ENCODE measurements at regions not wholly inside any gene's neighbourhood (a gene's known extent, or its start where the extent isn't known, plus 50 kb on each side); places are given as distances from the start of the nearest gene placed in this dataset.

DNA sequence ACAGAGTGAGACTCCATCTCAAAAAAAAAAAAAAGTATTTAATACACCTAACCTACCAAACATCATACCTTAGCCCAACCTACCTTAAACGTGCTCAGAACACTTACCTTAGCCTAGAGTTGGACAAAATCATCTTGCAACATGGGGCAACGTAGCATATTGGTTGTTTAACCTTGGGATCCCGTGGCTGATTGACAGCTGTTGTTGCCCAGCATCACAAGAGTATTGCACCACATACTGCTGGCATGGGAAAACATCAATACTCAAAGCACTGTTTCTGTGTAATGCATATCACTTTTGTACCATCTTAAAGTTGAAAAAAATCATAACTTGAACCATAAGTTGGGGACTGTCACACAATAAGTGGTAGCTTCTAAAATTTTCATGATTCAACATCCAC lies 73.8 kb upstream of the MIR17HG start:
- no peak for DNase-seq

DNA sequence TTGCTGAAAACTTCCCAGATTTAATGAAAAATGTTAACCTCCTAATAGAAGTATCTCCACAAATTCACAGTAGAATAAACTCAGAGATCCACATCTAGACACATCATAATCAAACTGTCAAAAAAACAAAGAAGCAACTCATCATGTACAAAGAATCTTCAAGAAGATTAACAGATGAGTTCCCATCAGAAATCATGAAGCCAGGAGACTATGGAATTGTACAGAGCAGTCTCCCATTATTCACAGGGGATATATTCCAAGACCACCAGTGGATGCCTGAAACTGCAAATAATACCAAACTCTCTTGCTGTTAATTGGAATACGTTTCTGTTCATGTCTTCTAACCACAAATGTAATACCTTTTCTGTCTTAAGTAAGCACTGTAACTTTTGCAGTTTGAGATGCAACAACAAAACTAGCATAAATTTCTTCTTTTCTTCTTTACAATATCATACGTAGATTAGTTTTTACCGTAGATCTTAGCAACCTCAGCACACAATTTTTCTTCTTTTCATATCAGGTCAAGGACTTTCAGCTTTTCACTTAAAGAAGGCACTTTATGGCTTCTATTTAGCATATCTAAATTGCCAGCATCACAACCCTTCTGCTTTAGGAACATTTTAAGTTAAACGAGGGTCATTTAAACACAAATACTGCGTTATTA lies 70.3 kb upstream of the MIR17HG start:
- no peak for DNase-seq

DNA sequence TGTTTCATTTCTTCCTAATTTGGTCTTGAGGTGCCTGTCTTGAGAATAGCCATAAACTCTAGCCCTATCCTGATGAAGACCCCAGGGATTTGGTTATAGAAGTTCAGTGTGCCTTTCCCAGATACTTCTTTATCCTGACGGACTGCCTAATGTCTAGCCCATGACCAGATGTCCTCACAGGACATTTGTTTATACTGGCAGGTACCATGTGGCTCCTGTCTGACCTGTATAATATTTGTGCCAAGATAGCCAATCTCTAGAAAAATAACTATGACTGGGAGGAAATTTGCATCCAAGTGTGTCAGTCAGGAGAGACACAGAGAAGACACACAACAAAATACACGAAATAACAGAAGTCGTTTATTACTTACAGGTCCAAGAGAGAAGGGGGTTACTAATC lies 69.2 kb upstream of the MIR17HG start:
- DNase-seq, result no peak

DNA sequence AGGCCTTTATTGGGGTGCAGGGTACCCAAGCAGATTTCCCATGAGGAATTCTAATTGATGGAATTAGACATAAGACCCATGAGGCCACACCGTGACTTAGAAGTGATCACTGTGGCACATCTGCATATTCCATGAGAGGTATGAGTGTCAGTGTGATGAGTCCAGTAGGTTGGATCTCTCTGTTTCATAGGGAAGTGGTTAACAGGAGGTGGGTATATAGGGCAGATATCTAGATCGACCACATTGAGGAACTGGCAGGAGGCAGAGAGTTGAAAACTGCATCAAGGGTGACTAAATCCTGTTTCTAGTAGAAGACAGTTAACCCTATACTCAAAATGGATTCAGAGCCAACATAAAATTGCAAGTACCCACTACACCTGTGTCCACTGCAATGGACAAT lies 68.6 kb upstream of the MIR17HG start:
- no peak for DNase-seq

DNA sequence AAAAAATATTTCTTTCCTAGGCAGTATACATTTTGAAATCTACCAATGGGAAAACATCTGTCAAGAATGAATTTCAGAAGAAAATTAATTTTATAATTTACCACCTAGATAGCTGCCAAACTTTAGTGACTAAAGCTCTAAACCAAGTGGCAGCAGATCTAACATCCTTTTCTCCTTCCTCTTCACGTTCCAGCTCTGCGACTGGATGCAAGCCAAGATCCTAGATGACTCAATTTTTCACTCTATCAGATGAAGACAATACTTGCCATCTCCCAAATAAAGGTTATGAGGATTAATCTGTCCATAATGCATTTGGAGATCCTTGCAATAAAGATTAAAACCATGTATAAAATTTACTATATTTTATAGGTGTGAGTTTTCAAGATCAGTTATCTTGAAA lies 66.7 kb upstream of the MIR17HG start:
- DNase-seq, result no peak

DNA sequence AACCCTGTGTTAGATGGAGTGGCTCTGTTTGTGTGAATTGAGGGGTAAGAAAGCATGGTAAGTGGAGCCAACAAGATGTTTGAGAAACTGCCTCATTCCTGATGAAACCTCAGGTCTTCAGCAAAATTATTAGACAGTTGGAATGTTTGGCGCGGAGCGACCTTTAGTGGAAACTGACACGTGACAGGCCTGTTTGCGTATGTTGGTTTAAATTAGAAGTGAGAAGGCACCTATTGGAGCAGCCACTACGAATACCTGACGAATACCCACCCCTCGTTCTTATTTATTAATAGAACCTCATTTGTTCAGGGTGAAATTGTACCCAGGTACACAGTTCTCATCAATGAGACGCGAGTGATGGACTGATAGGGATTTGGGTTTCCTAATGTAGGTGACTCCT lies 63.2 kb upstream of the MIR17HG start:
- DNase-seq, result no peak

DNA sequence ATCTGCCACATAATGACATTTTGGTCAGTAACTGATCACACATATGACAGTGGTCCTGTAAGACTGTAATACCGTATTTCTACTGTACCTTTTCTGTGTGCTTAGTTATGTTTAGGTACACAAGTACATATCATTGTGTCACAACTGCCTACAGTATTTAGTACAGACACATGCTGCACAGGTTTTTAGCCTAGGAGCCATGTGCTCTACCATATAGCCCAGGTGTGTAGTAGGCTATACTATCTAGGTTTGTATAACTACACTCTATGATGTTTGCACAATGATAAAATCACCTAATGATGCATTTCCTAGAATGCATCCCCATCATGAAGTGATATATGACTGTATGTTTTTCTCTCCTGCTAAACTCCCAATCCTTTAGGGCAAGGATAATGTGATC lies 61.2 kb upstream of the MIR17HG start:
- no peak for DNase-seq

DNA sequence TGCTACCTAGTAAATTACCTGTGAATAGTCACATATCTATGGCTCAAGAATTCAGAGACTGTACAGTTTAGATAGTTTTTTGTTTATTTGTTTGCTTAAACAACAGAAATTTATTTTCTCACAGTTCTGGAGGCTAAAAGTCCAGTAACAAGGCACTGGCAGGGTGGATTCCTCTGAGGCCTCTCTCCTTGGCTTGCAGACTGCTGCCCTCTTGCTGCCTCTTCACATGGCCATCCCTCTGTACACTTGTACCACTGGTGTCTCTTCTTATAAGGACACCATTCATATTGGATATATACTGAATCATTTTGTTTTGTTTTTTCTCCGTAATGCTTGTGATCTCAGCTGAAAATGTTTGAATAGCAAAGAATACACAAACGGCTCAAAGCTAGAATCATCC lies 56.4 kb upstream of the MIR17HG start:
- no peak for DNase-seq

DNA sequence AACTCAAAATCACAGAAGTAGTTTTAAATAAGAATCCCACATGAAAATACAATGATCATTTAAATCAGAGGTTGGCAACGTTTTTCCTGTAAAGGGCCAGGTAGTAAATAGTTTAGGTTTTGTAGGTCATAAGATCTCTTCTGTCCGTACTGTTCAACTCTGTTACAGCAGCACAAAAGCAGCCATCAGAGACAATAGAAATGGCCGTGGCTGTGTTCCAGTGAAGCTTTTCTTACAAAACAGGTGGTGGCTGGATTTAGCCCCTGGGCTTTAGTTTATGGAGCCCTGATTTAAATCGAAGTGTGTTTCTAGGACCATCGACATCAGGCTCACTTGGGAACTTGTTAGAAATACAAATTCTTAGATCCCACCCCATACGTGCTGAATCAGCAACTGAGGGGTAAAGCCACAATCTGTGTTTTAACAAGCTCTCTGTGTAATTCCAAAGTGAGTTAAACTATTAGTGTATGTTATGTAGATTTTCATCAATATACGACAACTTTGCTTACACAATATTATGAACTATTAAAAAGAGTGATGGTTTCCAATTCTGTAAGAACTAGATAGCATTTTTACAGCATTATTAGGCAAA lies 54.8 kb upstream of the MIR17HG start:
- DNase-seq, result no peak

DNA sequence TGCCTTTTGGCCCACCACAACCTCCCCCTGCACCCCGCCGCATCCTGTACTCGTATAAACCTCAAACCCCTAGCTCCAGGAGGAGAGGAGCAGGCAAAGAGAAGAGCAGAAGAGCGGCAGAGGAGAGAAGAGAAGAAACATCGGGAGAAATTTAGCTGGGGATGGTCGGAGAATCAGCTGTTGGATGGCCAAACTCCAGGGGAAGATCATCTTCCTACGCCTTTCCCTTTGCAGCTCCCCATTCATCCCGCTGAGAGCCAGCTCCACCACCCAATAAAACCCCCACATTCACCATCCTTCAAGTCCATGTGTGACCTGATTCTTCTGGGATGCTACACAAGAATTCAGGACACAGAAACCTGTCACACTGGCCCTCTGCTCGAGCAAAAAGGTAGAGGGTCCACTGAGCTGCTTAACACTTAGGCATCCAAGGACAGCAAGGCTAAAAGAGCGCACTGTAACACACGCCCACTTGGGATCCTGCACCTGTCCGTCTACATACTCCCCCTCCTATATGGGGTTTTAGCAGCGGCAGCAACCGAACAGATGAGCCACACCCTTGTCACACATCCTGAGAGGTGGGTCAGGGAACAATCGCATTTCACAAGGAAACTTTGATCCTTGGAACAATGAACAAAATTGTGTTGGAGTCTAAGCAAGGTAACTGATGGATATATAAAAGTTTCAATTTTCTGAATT lies 51.6 kb upstream of the MIR17HG start:
- DNase-seq, result no peak

DNA sequence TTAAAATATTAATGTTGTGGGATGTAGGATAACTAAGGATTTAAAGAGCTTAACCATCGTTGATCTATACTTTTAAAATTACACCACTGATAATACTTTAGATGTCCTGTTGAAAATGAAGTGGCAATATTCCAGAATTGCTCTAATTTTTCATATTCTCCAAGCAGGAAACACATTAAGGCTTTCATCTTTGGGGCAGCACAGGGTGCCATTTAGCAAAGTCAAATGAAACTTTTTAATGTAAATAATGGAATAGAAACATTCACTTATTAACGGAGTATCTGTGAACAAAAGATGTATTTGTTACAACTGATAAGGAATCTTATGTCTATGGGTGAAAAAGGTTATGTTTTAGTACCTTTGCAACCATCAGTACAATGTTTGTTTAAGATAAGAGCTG lies 50.0 kb upstream of the MIR17HG start:
- no peak for DNase-seq
